Lung (tissue), 11 donors: ENCODE measurements at regions not wholly inside any gene's neighbourhood (a gene's known extent, or its start where the extent isn't known, plus 50 kb on each side); places are given as distances from the start of the nearest gene placed in this dataset.
"Not testable (repeated sequence)": the region's sequence is repeated elsewhere in the genome, so short reads cannot be mapped to it uniquely, and the experiment has no call there.

Experiments
- ATAC-seq: fragments of 200-7000 bp; cut with Tn5 transposase; one replicate; pipeline ENCODE4 v1.9.1; 2020; ENCODE audit warnings: moderate number of reproducible peaks; ENCODE audit not compliant: insufficient read depth, low FRiP score
- DNase-seq, 3 donors: peaks; one replicate each; pipeline ENCODE4 v3.0.0-alpha.2; 2013 to 2017
- H3K27ac ChIP-seq, 2 donors: one replicate each; pipeline ENCODE4 v1.5.1; 2013; ENCODE audit warnings: mild to moderate bottlenecking in 2 of 2, moderate library complexity in 2 of 2, control low read depth in 1 of 2, inconsistent platforms in 1 of 2, low read depth in 1 of 2, low read length in 1 of 2
- H3K27me3 ChIP-seq, 3 donors: one replicate each; pipeline ENCODE4 v1.5.1; 2013; ENCODE audit warnings: low read length in 2 of 3; ENCODE audit not compliant: control insufficient read depth in 3 of 3, insufficient read depth in 3 of 3
- H3K36me3 ChIP-seq, 4 donors: one replicate each; pipeline ENCODE4 v1.5.1; 2013; ENCODE audit warnings: low read length in 4 of 4, mild to moderate bottlenecking in 1 of 4, moderate library complexity in 1 of 4; ENCODE audit not compliant: control insufficient read depth in 4 of 4, insufficient read depth in 4 of 4
- H3K4me1 ChIP-seq, 5 donors: one replicate each; pipeline ENCODE4 v1.5.1; 2013; ENCODE audit warnings: low read length in 5 of 5, mild to moderate bottlenecking in 2 of 5, moderate library complexity in 1 of 5; ENCODE audit not compliant: control insufficient read depth in 5 of 5, insufficient read depth in 5 of 5
- H3K4me3 ChIP-seq: one replicate; pipeline ENCODE4 v1.5.1; 2013; ENCODE audit warnings: mild to moderate bottlenecking, control low read depth, moderate library complexity
- H3K9ac ChIP-seq, 2 donors: one replicate each; pipeline ENCODE4 v1.5.1; 2013; ENCODE audit warnings: low read length in 2 of 2, control low read depth in 1 of 2; ENCODE audit not compliant: insufficient read depth in 1 of 2
- H3K9me3 ChIP-seq, 4 donors: one replicate each; pipeline ENCODE4 v1.5.1; 2013; ENCODE audit warnings: low read length in 3 of 4, mild to moderate bottlenecking in 1 of 4, moderate library complexity in 1 of 4; ENCODE audit not compliant: control insufficient read depth in 4 of 4, insufficient read depth in 3 of 4
- CTCF ChIP-seq: IDR thresholded peaks from 2 replicates; pipeline ENCODE4 v1.5.1; 2012; ENCODE audit warnings: mild to moderate bottlenecking; ENCODE audit errors: control extremely low read depth, extremely low read depth
- WGBS, 2 donors: extraction: QIAGEN DNeasy Blood & Tissue Kit; methylation state at CpG; one replicate each; pipeline ENCODE4 v1.1.7; 2013; 5-methylcytosine and 5-hydroxymethylcytosine counted together
- donor health status: control.
- donor health status: control.
- donor health status: Bipolar disorder and iron deficiency.
- donor health status: healthy.
- donor health status: DM: yes; HTN: yes; CAD: no.

GRCh38 chr7:94706996-94707740 is 51.2 kb upstream of the SGCE start:
- WGBS, 2 donors, result 77 to 91% methylated on average over 6 of the region's 6 CpGs
- ATAC-seq (no peak), DNase-seq (no peak)
- peaks cover 0 to 5% (median 0%) of the 10 kb centered on the region in 5 donors for H3K4me1 ChIP-seq
- H3K9me3 ChIP-seq, result no peaks in the 10 kb centered on the region
- no peak for TF ChIP-seq CTCF
- no peaks in the 10 kb centered on the region for H3K27me3 ChIP-seq
- H3K27ac ChIP-seq, result no peak overlapping the region
- no peak overlapping the region for H3K4me3 ChIP-seq
- H3K9ac ChIP-seq, result no peak overlapping the region
- no peaks in the 10 kb centered on the region for H3K36me3 ChIP-seq

GRCh38 chr7:94710256-94710655 is 54.3 kb upstream of the SGCE start:
- 71 to 85% methylated on average over 2 of the region's 2 CpGs for WGBS, 2 donors
- H3K9me3 ChIP-seq, result no peaks in the 10 kb centered on the region
- no peak overlapping the region for H3K27ac ChIP-seq
- H3K36me3 ChIP-seq, result no peaks in the 10 kb centered on the region
- no peak for DNase-seq
- no peak overlapping the region for H3K4me3 ChIP-seq
- H3K9ac ChIP-seq, result no peak overlapping the region
- no peak for TF ChIP-seq CTCF
- H3K27me3 ChIP-seq, result no peaks in the 10 kb centered on the region
- no peaks in the 10 kb centered on the region for H3K4me1 ChIP-seq
- ATAC-seq, result no peak

- not testable (repeated sequence) for H3K9ac ChIP-seq, H3K27ac ChIP-seq, H3K4me3 ChIP-seq, DNase-seq, H3K27me3 ChIP-seq, ATAC-seq, H3K36me3 ChIP-seq, H3K4me1 ChIP-seq, H3K9me3 ChIP-seq
- 94 to 96% methylated on average over 8 of the region's 8 CpGs for WGBS, 2 donors
Measured at GRCh38 chr7:94722360-94722759, 66.4 kb upstream of the SGCE start.

GRCh38 chr7:94728893-94729292 is 73.0 kb upstream of the SGCE start:
- WGBS, 2 donors, result 94 to 97% methylated on average over 3 of the region's 3 CpGs
- H3K4me3 ChIP-seq, H3K27me3 ChIP-seq, H3K36me3 ChIP-seq, ATAC-seq, H3K9ac ChIP-seq, H3K27ac ChIP-seq, DNase-seq, H3K9me3 ChIP-seq, H3K4me1 ChIP-seq: not testable (repeated sequence)
